HepG2 (cell line): ENCODE measurements at regions not wholly inside any gene's neighbourhood (a gene's known extent, or its start where the extent isn't known, plus 50 kb on each side); places are given as distances from the start of the nearest gene placed in this dataset.

Experiments used
- ATAC-seq: fragments of 200-7000 bp; cut with Tn5 transposase; 3 replicates; pipeline ENCODE4 v1.9.1; 2020; ENCODE audit warnings: mild to moderate bottlenecking, moderate library complexity
- BruUV-seq: library from RNA; stranded (reverse); fragments of 400-500 nt; replicated peaks from 2 replicates; lab custom pipeline; 2021; lab: Mats Ljungman, UMichigan
- CTCF ChIA-PET: fragments of 300-600 bp; formaldehyde crosslinking; extraction: SDS; loops from one replicate; lab custom pipeline; 2021; ENCODE audit warnings: low total read pairs, inconsistent platforms, low intra/inter-chr PET ratio; lab: Yijun Ruan, JAX
- POLR2A ChIA-PET: fragments of 350-600 bp; sonication (Branson Sonifier 250); formaldehyde crosslinking; loops from one replicate; lab custom pipeline; 2020; ENCODE audit warnings: antibody characterized with exemption, inconsistent platforms; lab: Yijun Ruan, JAX
- DNase-seq: peaks from one replicate; pipeline ENCODE4 v3.0.0-alpha.2; 2015; ENCODE audit warnings: low spot score
- FAIRE-seq: peaks from 3 replicates; lab custom pipeline; 2011; peaks lifted over from hg19 to GRCh38; lab: Jason Lieb, UNC
- H2AFZ ChIP-seq: one replicate; pipeline ENCODE4 v1.6.1; 2011; ENCODE audit warnings: low read length, inconsistent platforms
- H3K27ac ChIP-seq: fragments of 300-600 bp; 3 replicates; pipeline ENCODE4 v1.8.0; 2011; ENCODE audit warnings: mixed run types, mild to moderate bottlenecking, mixed read lengths, low read length, inconsistent platforms; ENCODE audit not compliant: insufficient read depth; ENCODE audit errors: extremely low read length
- H3K27me3 ChIP-seq, 2 experiments: fragments of 200-600 bp in 1 of 2; 2 replicates in 1 of 2; 3 replicates in 1 of 2; pipeline versions ENCODE4 v1.6.0 to v1.8.0; 2011; ENCODE audit warnings: low read length in 2 of 2, mild to moderate bottlenecking in 2 of 2, moderate library complexity in 2 of 2, inconsistent platforms in 1 of 2; ENCODE audit not compliant: insufficient read depth in 2 of 2, control insufficient read depth in 1 of 2
- H3K36me3 ChIP-seq, 2 experiments: fragments of 200-600 bp in 1 of 2; replicated peaks in 1 of 2; 2 replicates in 1 of 2; 3 replicates in 1 of 2; pipeline versions ENCODE4 v1.5.1 to v1.8.0; 2011; ENCODE audit warnings: low read length in 2 of 2, inconsistent platforms in 1 of 2; ENCODE audit not compliant: insufficient read depth in 2 of 2, control insufficient read depth in 1 of 2
- H3K4me1 ChIP-seq: 2 replicates; pipeline ENCODE4 v1.5.1; 2012; ENCODE audit warnings: low read length, inconsistent platforms; ENCODE audit not compliant: insufficient read depth
- H3K4me2 ChIP-seq: 2 replicates; pipeline ENCODE4 v1.6.0; 2011; ENCODE audit warnings: low read depth, low read length, inconsistent platforms
- H3K4me3 ChIP-seq, 3 experiments: fragments of 200-600 bp in 1 of 3; sonication (generic), shearing (Covaris generic) in 1 of 3; replicated peaks in 1 of 3; 2 replicates each; pipeline ENCODE4 v1.5.1; 2011 to 2016; ENCODE audit warnings: low read length in 3 of 3, inconsistent platforms in 2 of 3, low read depth in 2 of 3, mild to moderate bottlenecking in 2 of 3, control low read depth in 1 of 3, mixed read lengths in 1 of 3; ENCODE audit not compliant: insufficient read depth in 1 of 3
- H3K79me2 ChIP-seq: one replicate; pipeline ENCODE4 v1.6.1; 2011; ENCODE audit warnings: low read length, inconsistent platforms; ENCODE audit not compliant: insufficient read depth
- H3K9ac ChIP-seq: 2 replicates; pipeline ENCODE4 v1.6.0; 2011; ENCODE audit warnings: mild to moderate bottlenecking, low read depth, low read length, inconsistent platforms; ENCODE audit not compliant: insufficient read depth
- H3K9me3 ChIP-seq: 2 replicates; pipeline ENCODE4 v1.5.1; 2012; ENCODE audit warnings: mild to moderate bottlenecking, low read length
- H4K20me1 ChIP-seq: 2 replicates; pipeline ENCODE4 v1.6.0; 2011; ENCODE audit warnings: inconsistent platforms, mild to moderate bottlenecking, low read length, moderate library complexity; ENCODE audit not compliant: insufficient read depth
- BCL6 ChIP-seq: IDR thresholded peaks from 2 replicates; pipeline ENCODE4 v1.6.1; 2016; ENCODE audit warnings: missing genetic modification reagents, missing compliant biosample characterization
- CBFB ChIP-seq: sonication (generic); formaldehyde crosslinking; IDR thresholded peaks from 2 replicates; pipeline ENCODE4 v1.4.0; 2020; ENCODE audit warnings: missing genetic modification reagents
- GATA4 ChIP-seq: sonication (generic); IDR thresholded peaks from 2 replicates; pipeline ENCODE4 v1.6.1; 2016; ENCODE audit warnings: antibody characterized with exemption, low read depth, borderline replicate concordance
- MAFF ChIP-seq: IDR thresholded peaks from 2 replicates; pipeline ENCODE4 v1.6.1; 2011; ENCODE audit warnings: low read depth, low read length, improper control_type of control experiment
- RBFOX2 ChIP-seq: fragments of 200-400 bp; formaldehyde crosslinking; IDR thresholded peaks from 2 replicates; pipeline ENCODE4 v1.6.1; 2017; ENCODE audit warnings: low read depth, mild to moderate bottlenecking, low read length
- RFX3 ChIP-seq: IDR thresholded peaks from 2 replicates; pipeline ENCODE4 v1.6.1; 2016; ENCODE audit warnings: missing biosample characterization, missing genetic modification reagents
- SAFB2 ChIP-seq: sonication (generic); formaldehyde crosslinking; IDR thresholded peaks from 2 replicates; pipeline ENCODE4 v1.5.1; 2020; ENCODE audit warnings: missing genetic modification reagents, low read depth, mild to moderate bottlenecking, borderline replicate concordance
- ZNF253 ChIP-seq: sonication (generic); formaldehyde crosslinking; IDR thresholded peaks from 2 replicates; pipeline ENCODE4 v1.8.0; 2022; ENCODE audit warnings: mild to moderate bottlenecking, missing genetic modification reagents, borderline replicate concordance
- ZNF350 ChIP-seq: sonication (generic); formaldehyde crosslinking; IDR thresholded peaks from 2 replicates; pipeline ENCODE4 v1.4.0; 2020; ENCODE audit warnings: mild to moderate bottlenecking, low read depth, missing genetic modification reagents, borderline replicate concordance
- ZNF749 ChIP-seq: sonication (generic); formaldehyde crosslinking; IDR thresholded peaks from 2 replicates; pipeline ENCODE4 v1.8.0; 2022; ENCODE audit warnings: mild to moderate bottlenecking, missing genetic modification reagents, moderate library complexity, borderline replicate concordance
- WGBS: methylation state at CpG from one replicate; pipeline ENCODE4 v1.1.6; 2017; ENCODE audit warnings: low lambda C conversion rate; 5-methylcytosine and 5-hydroxymethylcytosine counted together
- in situ Hi-C: cut with HindIII; loops from 2 replicates; pipeline ENCODE4 v1.10.0; 2017; ENCODE audit warnings: low pct_unique_long_range_greater_than_20kb; ENCODE audit not compliant: extremely low pct_ligation_motif_present
- intact Hi-C: fragments of 100-400 bp; cut with micrococcal nuclease; formaldehyde crosslinking; loops from one replicate; pipeline ENCODE4 v1.10.0; 2022; ENCODE audit not compliant: unreplicated experiment
- TF ChIP-seq, protein P1 (sequence below): sonication (generic); formaldehyde crosslinking; IDR thresholded peaks from 2 replicates; pipeline ENCODE4 v1.4.0; 2020; ENCODE audit warnings: missing genetic modification reagents, borderline replicate concordance
- TF ChIP-seq, protein P2 (sequence below): sonication (generic); formaldehyde crosslinking; IDR thresholded peaks from 2 replicates; pipeline ENCODE4 v1.4.0; 2020; ENCODE audit warnings: mild to moderate bottlenecking, missing genetic modification reagents
- TF ChIP-seq, protein P3 (sequence below): sonication (generic); formaldehyde crosslinking; IDR thresholded peaks from 2 replicates; pipeline ENCODE4 v1.4.0; 2020; ENCODE audit warnings: mild to moderate bottlenecking, low read depth, missing genetic modification reagents
- TF ChIP-seq, protein P4 (sequence below): sonication (generic); formaldehyde crosslinking; IDR thresholded peaks from 2 replicates; pipeline ENCODE4 v1.8.1; 2023; ENCODE audit warnings: mild to moderate bottlenecking, missing genetic modification reagents, borderline replicate concordance
- TF ChIP-seq, protein P5 (sequence below): IDR thresholded peaks from 2 replicates; pipeline ENCODE4 v1.4.0; 2020; ENCODE audit warnings: mild to moderate bottlenecking, missing genetic modification reagents

DNA sequence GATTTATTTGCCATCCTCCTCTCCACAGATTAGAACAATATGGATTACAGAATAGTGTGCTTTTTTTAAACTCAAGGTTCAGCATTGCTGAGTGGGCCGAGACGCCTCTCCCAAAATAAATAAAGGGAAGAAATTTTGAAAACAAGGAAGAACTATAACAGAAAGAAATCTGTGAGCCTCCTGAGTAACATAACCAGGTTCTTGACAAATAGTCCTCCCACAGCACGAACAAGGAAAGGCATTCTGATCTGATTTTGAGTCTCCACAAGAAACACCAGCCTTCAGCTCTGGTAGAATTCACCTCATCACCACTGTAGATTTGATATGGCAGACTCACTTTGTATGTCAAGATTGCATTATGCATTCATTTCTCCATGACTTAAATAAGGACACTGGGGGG, 173.6 kb downstream of the HHIP start (continued):
- TF ChIP-seq ZNF749 (CRISPR knock-in tag) = no peak
- TF ChIP-seq, all 625 proteins: peak for 0

DNA sequence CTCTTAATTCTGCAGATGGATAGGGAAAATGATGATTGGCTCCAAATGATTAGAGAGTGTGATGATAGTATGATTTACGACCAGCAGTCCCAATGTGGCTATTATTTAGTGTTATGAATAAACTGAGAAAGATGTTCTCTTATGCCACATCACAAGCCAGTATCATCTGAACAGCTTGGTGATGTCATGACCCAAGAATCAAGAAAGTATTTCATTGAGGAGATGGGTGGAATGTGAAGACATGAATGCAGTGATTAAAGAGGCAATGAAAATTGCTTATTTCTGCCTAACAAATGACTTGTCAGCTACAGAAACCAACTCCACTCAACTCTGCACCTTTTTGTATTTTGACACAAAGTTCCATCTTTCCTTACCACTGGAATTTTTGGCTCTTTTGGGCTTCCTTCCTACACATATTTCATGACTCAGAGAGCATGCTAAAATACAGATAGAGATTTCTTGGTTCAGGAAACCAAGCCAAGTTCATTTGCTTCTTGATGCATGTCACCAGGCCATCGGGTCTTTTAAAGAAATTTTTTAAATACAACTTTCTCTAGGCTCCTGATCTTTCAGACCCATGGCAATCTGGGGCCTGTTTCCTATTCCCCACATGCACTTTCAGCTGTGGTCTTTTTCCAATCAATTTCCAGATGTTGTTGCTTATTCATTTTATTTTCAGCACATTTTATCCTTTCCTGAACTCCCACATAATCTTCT, 174.2 kb downstream of the HHIP start:
- intact Hi-C loops = no loop called here
- 2% methylated on average over 2 of the region's 2 CpGs for WGBS
- BruUV-seq = no TSS peak
- TF ChIP-seq MAFF = no peak
- TF ChIP-seq, protein P1, sequence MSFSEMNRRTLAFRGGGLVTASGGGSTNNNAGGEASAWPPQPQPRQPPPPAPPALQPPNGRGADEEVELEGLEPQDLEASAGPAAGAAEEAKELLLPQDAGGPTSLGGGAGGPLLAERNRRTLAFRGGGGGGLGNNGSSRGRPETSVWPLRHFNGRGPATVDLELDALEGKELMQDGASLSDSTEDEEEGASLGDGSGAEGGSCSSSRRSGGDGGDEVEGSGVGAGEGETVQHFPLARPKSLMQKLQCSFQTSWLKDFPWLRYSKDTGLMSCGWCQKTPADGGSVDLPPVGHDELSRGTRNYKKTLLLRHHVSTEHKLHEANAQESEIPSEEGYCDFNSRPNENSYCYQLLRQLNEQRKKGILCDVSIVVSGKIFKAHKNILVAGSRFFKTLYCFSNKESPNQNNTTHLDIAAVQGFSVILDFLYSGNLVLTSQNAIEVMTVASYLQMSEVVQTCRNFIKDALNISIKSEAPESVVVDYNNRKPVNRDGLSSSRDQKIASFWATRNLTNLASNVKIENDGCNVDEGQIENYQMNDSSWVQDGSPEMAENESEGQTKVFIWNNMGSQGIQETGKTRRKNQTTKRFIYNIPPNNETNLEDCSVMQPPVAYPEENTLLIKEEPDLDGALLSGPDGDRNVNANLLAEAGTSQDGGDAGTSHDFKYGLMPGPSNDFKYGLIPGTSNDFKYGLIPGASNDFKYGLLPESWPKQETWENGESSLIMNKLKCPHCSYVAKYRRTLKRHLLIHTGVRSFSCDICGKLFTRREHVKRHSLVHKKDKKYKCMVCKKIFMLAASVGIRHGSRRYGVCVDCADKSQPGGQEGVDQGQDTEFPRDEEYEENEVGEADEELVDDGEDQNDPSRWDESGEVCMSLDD (CRISPR knock-in tag) = no peak
- TF ChIP-seq RBFOX2 = no peak
- TF ChIP-seq SAFB2 = no peak
- TF ChIP-seq, protein P2, sequence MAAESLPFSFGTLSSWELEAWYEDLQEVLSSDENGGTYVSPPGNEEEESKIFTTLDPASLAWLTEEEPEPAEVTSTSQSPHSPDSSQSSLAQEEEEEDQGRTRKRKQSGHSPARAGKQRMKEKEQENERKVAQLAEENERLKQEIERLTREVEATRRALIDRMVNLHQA (CRISPR knock-in tag) = no peak
- TF ChIP-seq ZNF350 = no peak
- TF ChIP-seq, protein P3, sequence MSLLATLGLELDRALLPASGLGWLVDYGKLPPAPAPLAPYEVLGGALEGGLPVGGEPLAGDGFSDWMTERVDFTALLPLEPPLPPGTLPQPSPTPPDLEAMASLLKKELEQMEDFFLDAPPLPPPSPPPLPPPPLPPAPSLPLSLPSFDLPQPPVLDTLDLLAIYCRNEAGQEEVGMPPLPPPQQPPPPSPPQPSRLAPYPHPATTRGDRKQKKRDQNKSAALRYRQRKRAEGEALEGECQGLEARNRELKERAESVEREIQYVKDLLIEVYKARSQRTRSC = no peak
- TF ChIP-seq ZNF253 (CRISPR knock-in tag) = no peak
- no peak for TF ChIP-seq BCL6 (CRISPR knock-in tag)
- no peak for TF ChIP-seq GATA4
- TF ChIP-seq, protein P4, sequence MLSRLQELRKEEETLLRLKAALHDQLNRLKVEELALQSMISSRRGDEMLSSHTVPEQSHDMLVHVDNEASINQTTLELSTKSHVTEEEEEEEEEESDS (CRISPR knock-in tag) = no peak
- TF ChIP-seq, protein P5, sequence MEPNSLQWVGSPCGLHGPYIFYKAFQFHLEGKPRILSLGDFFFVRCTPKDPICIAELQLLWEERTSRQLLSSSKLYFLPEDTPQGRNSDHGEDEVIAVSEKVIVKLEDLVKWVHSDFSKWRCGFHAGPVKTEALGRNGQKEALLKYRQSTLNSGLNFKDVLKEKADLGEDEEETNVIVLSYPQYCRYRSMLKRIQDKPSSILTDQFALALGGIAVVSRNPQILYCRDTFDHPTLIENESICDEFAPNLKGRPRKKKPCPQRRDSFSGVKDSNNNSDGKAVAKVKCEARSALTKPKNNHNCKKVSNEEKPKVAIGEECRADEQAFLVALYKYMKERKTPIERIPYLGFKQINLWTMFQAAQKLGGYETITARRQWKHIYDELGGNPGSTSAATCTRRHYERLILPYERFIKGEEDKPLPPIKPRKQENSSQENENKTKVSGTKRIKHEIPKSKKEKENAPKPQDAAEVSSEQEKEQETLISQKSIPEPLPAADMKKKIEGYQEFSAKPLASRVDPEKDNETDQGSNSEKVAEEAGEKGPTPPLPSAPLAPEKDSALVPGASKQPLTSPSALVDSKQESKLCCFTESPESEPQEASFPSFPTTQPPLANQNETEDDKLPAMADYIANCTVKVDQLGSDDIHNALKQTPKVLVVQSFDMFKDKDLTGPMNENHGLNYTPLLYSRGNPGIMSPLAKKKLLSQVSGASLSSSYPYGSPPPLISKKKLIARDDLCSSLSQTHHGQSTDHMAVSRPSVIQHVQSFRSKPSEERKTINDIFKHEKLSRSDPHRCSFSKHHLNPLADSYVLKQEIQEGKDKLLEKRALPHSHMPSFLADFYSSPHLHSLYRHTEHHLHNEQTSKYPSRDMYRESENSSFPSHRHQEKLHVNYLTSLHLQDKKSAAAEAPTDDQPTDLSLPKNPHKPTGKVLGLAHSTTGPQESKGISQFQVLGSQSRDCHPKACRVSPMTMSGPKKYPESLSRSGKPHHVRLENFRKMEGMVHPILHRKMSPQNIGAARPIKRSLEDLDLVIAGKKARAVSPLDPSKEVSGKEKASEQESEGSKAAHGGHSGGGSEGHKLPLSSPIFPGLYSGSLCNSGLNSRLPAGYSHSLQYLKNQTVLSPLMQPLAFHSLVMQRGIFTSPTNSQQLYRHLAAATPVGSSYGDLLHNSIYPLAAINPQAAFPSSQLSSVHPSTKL (CRISPR knock-in tag) = no peak
- TF ChIP-seq CBFB (CRISPR knock-in tag) = no peak
- no peak for TF ChIP-seq RFX3 (CRISPR knock-in tag)

More for the DNA sequence above, 174.2 kb downstream of the HHIP start:
- H3K4me2 ChIP-seq = no peak overlapping the region
- in situ Hi-C loops = no loop called here
- no peaks in the 10 kb centered on the region for H3K27me3 ChIP-seq
- H3K36me3 ChIP-seq = no peaks in the 10 kb centered on the region
- H3K79me2 ChIP-seq = no peaks in the 10 kb centered on the region
- no peak overlapping the region for H3K27ac ChIP-seq
- no peak for FAIRE-seq
- CTCF ChIA-PET = no interaction called here
- no peaks in the 10 kb centered on the region for H3K4me1 ChIP-seq
- H4K20me1 ChIP-seq = no peaks in the 10 kb centered on the region
- H3K4me3 ChIP-seq = no peak overlapping the region
- H3K9ac ChIP-seq = no peak overlapping the region
- no peak overlapping the region for H2AFZ ChIP-seq
- DNase-seq = no peak
- H3K9me3 ChIP-seq = no peaks in the 10 kb centered on the region
- POLR2A ChIA-PET = no interaction called here
- ATAC-seq = no peak
